AG04450 (cell line): ENCODE measurements at regions not wholly inside any gene's neighbourhood (a gene's known extent, or its start where the extent isn't known, plus 50 kb on each side); places are given as distances from the start of the nearest gene placed in this dataset.

ENCODE experiments used
- CTCF ChIA-PET: fragments of 300-600, 350-600 bp; formaldehyde crosslinking; extraction: SDS; loops from one replicate; lab custom pipeline; 2022; ENCODE audit warnings: antibody characterized with exemption, inconsistent platforms; lab: Charles Lee
- POLR2A ChIA-PET: fragments of 350-600 bp; formaldehyde crosslinking; extraction: SDS; loops from one replicate; lab custom pipeline; 2021; ENCODE audit warnings: antibody characterized with exemption, inconsistent platforms; lab: Yijun Ruan, JAX
- DNase-seq: peaks from one replicate; pipeline ENCODE4 v3.0.0-alpha.2; 2011; ENCODE audit warnings: low read depth, low spot score
- H3K27ac ChIP-seq: one replicate; pipeline ENCODE4 v1.5.1; 2012; ENCODE audit warnings: low read depth, low read length, control low read depth
- H3K27me3 ChIP-seq: one replicate; pipeline ENCODE4 v1.6.0; 2012; ENCODE audit warnings: low read length; ENCODE audit not compliant: control insufficient read depth, insufficient read depth
- H3K4me3 ChIP-seq: 2 replicates; pipeline ENCODE4 v1.5.1; 2011; ENCODE audit warnings: mild to moderate bottlenecking, low read depth, low read length, control low read depth
- H3K9me3 ChIP-seq: 2 replicates; pipeline ENCODE4 v1.5.1; 2012; ENCODE audit warnings: low read length; ENCODE audit not compliant: control insufficient read depth, insufficient read depth
- CTCF ChIP-seq: IDR thresholded peaks from 2 replicates; pipeline ENCODE4 v1.5.1; 2011; ENCODE audit warnings: low read depth, low read length, control low read depth, inconsistent platforms

- CTCF ChIA-PET, result no interaction called here
These were observed 971.4 kb upstream of the WWC1 start for GRCh38 chr5:167320019-167320418.

DNA sequence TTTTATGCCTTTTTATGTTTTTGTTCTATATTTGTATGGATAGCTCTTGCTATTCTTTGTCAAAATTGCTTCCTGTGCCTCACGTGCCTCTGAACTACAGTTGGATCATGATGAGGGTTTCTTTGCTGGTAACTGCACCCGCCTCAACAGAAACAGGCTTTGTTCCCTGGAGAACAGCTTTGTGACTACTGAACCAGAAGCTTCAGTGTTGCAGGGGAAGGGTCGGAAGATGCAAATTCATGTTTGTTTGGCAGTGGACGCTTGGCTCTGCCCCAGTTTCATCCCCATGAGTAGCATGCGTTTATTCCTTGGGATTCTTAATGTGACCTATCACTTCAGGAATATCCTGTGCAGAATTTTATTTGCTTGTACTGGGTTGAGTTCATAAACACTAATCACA lies 959.1 kb upstream of the WWC1 start:
- TF ChIP-seq CTCF, result no peak
- Histone ChIP-seq H3K4me3 (no peak overlapping the region), H3K27ac (no peak overlapping the region), H3K27me3 (no peaks in the 10 kb centered on the region), H3K9me3 (no peaks in the 10 kb centered on the region)
- CTCF ChIA-PET, result no interaction called here
- POLR2A ChIA-PET, result no interaction called here
- DNase-seq, result no peak

More at GRCh38 chr5:167320019-167320418, 971.4 kb upstream of the WWC1 start:
- Histone ChIP-seq H3K9me3 (no peaks in the 10 kb centered on the region), H3K4me3 (no peak overlapping the region), H3K27ac (no peak overlapping the region), H3K27me3 (no peaks in the 10 kb centered on the region)
- TF ChIP-seq CTCF, result no peak
- POLR2A ChIA-PET, result no interaction called here
- no peak for DNase-seq

GRCh38 chr5:167336161-167336560 lies 955.3 kb upstream of the WWC1 start:
- H3K27ac ChIP-seq, result no peak overlapping the region
- no peak for DNase-seq
- H3K27me3 ChIP-seq, result no peaks in the 10 kb centered on the region
- TF ChIP-seq CTCF, result no peak
- CTCF ChIA-PET, result interaction anchor here (0.7 kb wide), 1 partner anchor 176 kb away, joined by 11 read pairs; no protein-coding TSS in a partner anchor
- POLR2A ChIA-PET, result no interaction called here
- no peak overlapping the region for H3K4me3 ChIP-seq
- no peaks in the 10 kb centered on the region for H3K9me3 ChIP-seq

- no peak for TF ChIP-seq CTCF
- no peak for DNase-seq
- Histone ChIP-seq H3K9me3 (no peaks in the 10 kb centered on the region), H3K27ac (no peak overlapping the region), H3K4me3 (no peak overlapping the region), H3K27me3 (no peaks in the 10 kb centered on the region)
- POLR2A ChIA-PET, result no interaction called here
- CTCF ChIA-PET, result no interaction called here
These were observed 952.2 kb upstream of the WWC1 start for GRCh38 chr5:167339205-167339604.

- CTCF ChIA-PET, result no interaction called here
- no peak for TF ChIP-seq CTCF
- H3K27ac ChIP-seq, result no peak overlapping the region
- POLR2A ChIA-PET, result no interaction called here
- no peak overlapping the region for H3K4me3 ChIP-seq
- no peaks in the 10 kb centered on the region for H3K9me3 ChIP-seq
- no peaks in the 10 kb centered on the region for H3K27me3 ChIP-seq
- DNase-seq, result no peak
These were observed 945.0 kb upstream of the WWC1 start for GRCh38 chr5:167346461-167346860.
